ENCODE measurements at regions not wholly inside any gene's neighbourhood (a gene's known extent, or its start where the extent isn't known, plus 50 kb on each side); places are given as distances from the start of the nearest gene placed in this dataset.
"Not testable (repeated sequence)": the region's sequence is repeated elsewhere in the genome, so short reads cannot be mapped to it uniquely, and the experiment has no call there.

- DNase-seq = no peak
Measured at GRCh38 chr2:199556527-199557285, 99.0 kb upstream of the SATB2 start.

DNA sequence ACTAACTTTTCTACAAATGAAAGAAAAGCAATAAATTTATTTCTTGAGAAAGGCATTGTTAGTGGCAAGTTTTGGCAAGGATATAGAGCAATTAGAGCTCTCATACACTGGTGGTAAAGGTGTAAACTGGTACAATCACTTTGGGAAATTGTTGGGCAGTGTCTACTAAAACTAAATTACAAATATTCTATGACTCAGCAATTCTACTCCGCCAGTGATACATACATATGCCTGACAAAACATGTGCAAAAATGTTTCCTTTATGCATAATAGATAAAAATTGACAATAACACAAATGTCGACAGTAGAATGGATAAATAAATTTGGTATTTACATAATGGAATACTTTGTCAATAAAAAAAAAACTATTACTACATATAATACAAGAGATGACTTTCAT is 96.3 kb upstream of the SATB2 start:
- DNase-seq = no peak

- no peak for DNase-seq
Measured at GRCh38 chr2:199552141-199552540, 94.4 kb upstream of the SATB2 start.

GRCh38 chr2:199543606-199544172 is 86.0 kb upstream of the SATB2 start:
- no peak for DNase-seq

GRCh38 chr2:199535445-199536177 is 77.9 kb upstream of the SATB2 start:
- DNase-seq = no peak

DNA sequence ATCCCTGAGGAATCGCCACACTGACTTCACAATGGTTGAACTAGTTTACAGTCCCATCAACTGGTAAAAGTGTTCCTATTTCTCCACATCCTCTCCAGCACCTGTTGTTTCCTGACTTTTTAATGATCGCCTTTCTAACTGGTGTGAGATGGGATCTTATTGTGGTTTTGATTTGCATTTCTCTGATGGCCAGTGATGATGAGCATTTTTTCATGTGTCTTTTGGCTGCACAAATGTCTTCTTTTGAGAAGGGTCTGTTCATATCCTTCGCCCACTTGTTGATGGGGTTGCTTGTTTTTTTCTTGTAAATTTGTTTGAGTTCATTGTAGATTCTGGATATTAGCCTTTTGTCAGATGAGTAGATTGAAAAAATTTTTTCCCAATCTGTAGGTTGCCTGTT is 76.1 kb upstream of the SATB2 start:
- DNase-seq = not testable (repeated sequence)

- no peak for DNase-seq
Measured at GRCh38 chr2:199527071-199527470, 69.3 kb upstream of the SATB2 start.

- no peak for DNase-seq
Measured at GRCh38 chr2:199524689-199525574, 67.2 kb upstream of the SATB2 start.

GRCh38 chr2:199509403-199509802 is 51.7 kb upstream of the SATB2 start:
- no peak for DNase-seq
